ENCODE measurements at regions not wholly inside any gene's neighbourhood (a gene's known extent, or its start where the extent isn't known, plus 50 kb on each side); places are given as distances from the start of the nearest gene placed in this dataset.

DNA sequence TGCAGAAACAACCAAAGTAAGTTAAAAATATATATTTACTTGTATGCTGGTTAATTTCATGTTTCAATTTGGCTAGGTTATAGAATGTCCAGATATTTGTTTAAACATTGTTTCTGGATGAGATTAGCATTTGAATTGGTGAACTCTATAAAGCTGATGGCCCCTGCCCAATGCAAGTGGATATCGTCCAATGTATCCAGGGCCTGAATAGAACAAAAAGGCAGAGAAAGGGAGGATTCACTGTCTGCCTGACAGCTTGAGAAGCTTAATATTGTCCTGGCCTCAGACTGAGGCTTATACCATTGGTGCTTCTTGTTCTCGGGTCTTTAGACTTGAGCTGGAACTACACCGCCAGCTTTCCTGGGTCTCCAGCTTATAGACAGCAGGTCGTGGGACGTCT, 446.7 kb upstream of the ACTBL2 start:
- no peak for TF ChIP-seq POLR2AphosphoS5 (IDR thresholded peaks at IDR 0.05; ENCODE audit: low read depth, low read length)
- no peak for TF ChIP-seq POLR2A (IDR thresholded peaks at IDR 0.05; ENCODE audit: low read depth, low read length)
- TF ChIP-seq SPI1 (IDR thresholded peaks at IDR 0.05; ENCODE audit: low read depth, low read length), result no peak
- no peak for TF ChIP-seq TAF1 (IDR thresholded peaks at IDR 0.05; ENCODE audit: low read depth, low read length)
- no peak for TF ChIP-seq POU2F2 (IDR thresholded peaks at IDR 0.05; ENCODE audit: low read depth, low read length)
